ENCODE measurements at regions not wholly inside any gene's neighbourhood (a gene's known extent, or its start where the extent isn't known, plus 50 kb on each side); places are given as distances from the start of the nearest gene placed in this dataset.

- no peak overlapping the region for H3K4me3 ChIP-seq (ENCODE audit: low read depth in 1 of 2, low read length in 2 of 2)
- no peak overlapping the region for H3K4me2 ChIP-seq (ENCODE audit: insufficient read depth, low read length)
- no peaks in the 10 kb centered on the region for H3K79me2 ChIP-seq (ENCODE audit: insufficient read depth, low read length)
- no peaks in the 10 kb centered on the region for H3K9me3 ChIP-seq (ENCODE audit: insufficient read depth, low read length, severe bottlenecking)
- TF ChIP-seq EZH2 (IDR thresholded peaks at IDR 0.05; ENCODE audit: borderline replicate concordance, low read depth, low read length, severe bottlenecking) (no peak), CTCF (IDR thresholded peaks at IDR 0.05; ENCODE audit: borderline replicate concordance, extremely low read depth, low read length, poor library complexity, severe bottlenecking) (no peak)
- H3K36me3 ChIP-seq (ENCODE audit: insufficient read depth, low read length) = no peaks in the 10 kb centered on the region
- H3K27me3 ChIP-seq (ENCODE audit: insufficient read depth, low read length, poor library complexity) = no peaks in the 10 kb centered on the region
- ATAC-seq (ENCODE audit: insufficient read depth, low read depth) (no peak), DNase-seq (no peak)
- H3K9ac ChIP-seq (ENCODE audit: low read depth, low read length) = no peak overlapping the region
- H2AFZ ChIP-seq (ENCODE audit: low read depth, low read length) = no peak overlapping the region
- H3K4me1 ChIP-seq (ENCODE audit: insufficient read depth, low read length) = no peaks in the 10 kb centered on the region
- no peaks in the 10 kb centered on the region for H4K20me1 ChIP-seq (ENCODE audit: insufficient read depth, low read length)
- no peak overlapping the region for H3K27ac ChIP-seq (ENCODE audit: low read length)
These were observed 342.2 kb downstream of the PPARGC1A start for GRCh38 chr4:23547601-23548000.

GRCh38 chr4:23547096-23547495 is 342.8 kb downstream of the PPARGC1A start:
- no peaks in the 10 kb centered on the region for H3K36me3 ChIP-seq (ENCODE audit: insufficient read depth, low read length)
- H3K4me1 ChIP-seq (ENCODE audit: insufficient read depth, low read length) = no peaks in the 10 kb centered on the region
- no peak for ATAC-seq (ENCODE audit: insufficient read depth, low read depth)
- no peaks in the 10 kb centered on the region for H3K9me3 ChIP-seq (ENCODE audit: insufficient read depth, low read length, severe bottlenecking)
- H3K9ac ChIP-seq (ENCODE audit: low read depth, low read length) = no peak overlapping the region
- no peak overlapping the region for H3K4me2 ChIP-seq (ENCODE audit: insufficient read depth, low read length)
- H4K20me1 ChIP-seq (ENCODE audit: insufficient read depth, low read length) = no peaks in the 10 kb centered on the region
- no peaks in the 10 kb centered on the region for H3K79me2 ChIP-seq (ENCODE audit: insufficient read depth, low read length)
- no peak overlapping the region for H3K27ac ChIP-seq (ENCODE audit: low read length)
- no peaks in the 10 kb centered on the region for H3K27me3 ChIP-seq (ENCODE audit: insufficient read depth, low read length, poor library complexity)
- DNase-seq = no peak
- no peak overlapping the region for H2AFZ ChIP-seq (ENCODE audit: low read depth, low read length)
- H3K4me3 ChIP-seq (ENCODE audit: low read depth in 1 of 2, low read length in 2 of 2) = no peak overlapping the region
- TF ChIP-seq EZH2 (IDR thresholded peaks at IDR 0.05; ENCODE audit: borderline replicate concordance, low read depth, low read length, severe bottlenecking) = no peak
- no peak for TF ChIP-seq CTCF (IDR thresholded peaks at IDR 0.05; ENCODE audit: borderline replicate concordance, extremely low read depth, low read length, poor library complexity, severe bottlenecking)

GRCh38 chr4:23539969-23540569 is 349.8 kb downstream of the PPARGC1A start:
- H3K27ac ChIP-seq (ENCODE audit: low read length) = no peak overlapping the region
- no peaks in the 10 kb centered on the region for H3K79me2 ChIP-seq (ENCODE audit: insufficient read depth, low read length)
- H4K20me1 ChIP-seq (ENCODE audit: insufficient read depth, low read length) = no peaks in the 10 kb centered on the region
- DNase-seq (no peak), ATAC-seq (ENCODE audit: insufficient read depth, low read depth) (no peak)
- H3K36me3 ChIP-seq (ENCODE audit: insufficient read depth, low read length) = no peaks in the 10 kb centered on the region
- no peak overlapping the region for H3K9ac ChIP-seq (ENCODE audit: low read depth, low read length)
- no peak overlapping the region for H2AFZ ChIP-seq (ENCODE audit: low read depth, low read length)
- H3K27me3 ChIP-seq (ENCODE audit: insufficient read depth, low read length, poor library complexity) = no peaks in the 10 kb centered on the region
- H3K4me2 ChIP-seq (ENCODE audit: insufficient read depth, low read length) = no peak overlapping the region
- no peak overlapping the region for H3K4me3 ChIP-seq (ENCODE audit: low read depth in 1 of 2, low read length in 2 of 2)
- H3K4me1 ChIP-seq (ENCODE audit: insufficient read depth, low read length) = no peaks in the 10 kb centered on the region
- no peaks in the 10 kb centered on the region for H3K9me3 ChIP-seq (ENCODE audit: insufficient read depth, low read length, severe bottlenecking)
- TF ChIP-seq CTCF (IDR thresholded peaks at IDR 0.05; ENCODE audit: borderline replicate concordance, extremely low read depth, low read length, poor library complexity, severe bottlenecking) (no peak), EZH2 (IDR thresholded peaks at IDR 0.05; ENCODE audit: borderline replicate concordance, low read depth, low read length, severe bottlenecking) (no peak)

Data from DND-41 (cell line).